HEK293 (cell line): ENCODE measurements at regions not wholly inside any gene's neighbourhood (a gene's known extent, or its start where the extent isn't known, plus 50 kb on each side); places are given as distances from the start of the nearest gene placed in this dataset.

Source experiments
- CTCF ChIA-PET: fragments of 350-600 bp; formaldehyde crosslinking; extraction: SDS; loops from one replicate; lab custom pipeline; 2021; ENCODE audit warnings: antibody characterized with exemption; lab: Yijun Ruan, JAX
- POLR2A ChIA-PET: fragments of 300-600 bp; formaldehyde crosslinking; extraction: SDS; loops from one replicate; lab custom pipeline; 2020; ENCODE audit warnings: antibody characterized with exemption, inconsistent platforms; lab: Yijun Ruan, JAX
- H3K27ac ChIP-seq: fragments of 200-500 bp; sonication (Bioruptor generic); 2 replicates; pipeline ENCODE4 v1.5.1; 2014; ENCODE audit warnings: low read depth, low read length, control low read depth, inconsistent platforms; ENCODE audit errors: extremely low read depth
- H3K36me3 ChIP-seq, 2 experiments: fragments of 200-500 bp in 1 of 2; sonication (Bioruptor generic) in 1 of 2; 1 replicate in 1 of 2; 2 replicates in 1 of 2; pipeline ENCODE4 v1.5.1; 2014 to 2017; ENCODE audit warnings: inconsistent platforms in 2 of 2, low read length in 2 of 2; ENCODE audit not compliant: control insufficient read depth in 2 of 2, insufficient read depth in 1 of 2
- H3K4me1 ChIP-seq: fragments of 200-500 bp; sonication (Bioruptor generic); 2 replicates; pipeline ENCODE4 v1.5.1; 2014; ENCODE audit warnings: mild to moderate bottlenecking, low read length, inconsistent platforms; ENCODE audit not compliant: control insufficient read depth, insufficient read depth
- H3K4me3 ChIP-seq: 2 replicates; pipeline ENCODE4 v1.5.1; 2011; ENCODE audit warnings: low read depth, mild to moderate bottlenecking, control low read depth, low read length, moderate library complexity
- H3K9me3 ChIP-seq: fragments of 200-500 bp; sonication (Bioruptor generic); 2 replicates; pipeline ENCODE4 v1.5.1; 2014; ENCODE audit warnings: low read depth, low read length, inconsistent platforms; ENCODE audit not compliant: control insufficient read depth, insufficient read depth
- GFI1B ChIP-seq: fragments of 450-650 bp; formaldehyde crosslinking; IDR thresholded peaks from 2 replicates; pipeline ENCODE4 v1.5.1; 2016; ENCODE audit warnings: missing biosample characterization, missing genetic modification characterization
- GLI2 ChIP-seq: fragments of 450-650 bp; formaldehyde crosslinking; IDR thresholded peaks from 2 replicates; pipeline ENCODE4; 2017; ENCODE audit warnings: missing biosample characterization, missing genetic modification characterization, low read depth, borderline replicate concordance
- GLIS1 ChIP-seq: fragments of 450-650 bp; formaldehyde crosslinking; IDR thresholded peaks from 2 replicates; pipeline ENCODE4 v1.5.1; 2016; ENCODE audit warnings: missing biosample characterization, missing genetic modification characterization
- IKZF3 ChIP-seq: fragments of 450-650 bp; IDR thresholded peaks from 2 replicates; pipeline ENCODE4 v1.5.0; 2018; ENCODE audit warnings: missing biosample characterization, mild to moderate bottlenecking, missing genetic modification characterization, moderate library complexity
- KLF7 ChIP-seq: fragments of 450-650 bp; formaldehyde crosslinking; IDR thresholded peaks from 2 replicates; pipeline ENCODE4 v1.5.1; 2016; ENCODE audit warnings: missing biosample characterization, missing genetic modification characterization, borderline replicate concordance
- SP3 ChIP-seq: fragments of 450-650 bp; formaldehyde crosslinking; IDR thresholded peaks from 2 replicates; pipeline ENCODE4 v1.5.1; 2016; ENCODE audit warnings: missing biosample characterization, missing genetic modification characterization
- ZBTB7A ChIP-seq: fragments of 450-650 bp; formaldehyde crosslinking; IDR thresholded peaks from 2 replicates; pipeline ENCODE4 v1.5.1; 2016; ENCODE audit warnings: low read depth, missing biosample characterization, missing genetic modification characterization
- ZNF10 ChIP-seq: fragments of 450-650 bp; formaldehyde crosslinking; IDR thresholded peaks from 2 replicates; pipeline ENCODE4 v1.5.1; 2017; ENCODE audit warnings: missing biosample characterization, missing genetic modification characterization
- ZNF112 ChIP-seq: fragments of 450-650 bp; formaldehyde crosslinking; IDR thresholded peaks from 2 replicates; pipeline ENCODE4 v1.5.0; 2017; ENCODE audit warnings: missing biosample characterization, missing genetic modification characterization
- ZNF16 ChIP-seq: fragments of 450-650 bp; formaldehyde crosslinking; IDR thresholded peaks from 2 replicates; pipeline ENCODE4 v1.5.1; 2016; ENCODE audit warnings: low read depth, missing biosample characterization, missing genetic modification characterization
- ZNF2 ChIP-seq: fragments of 450-650 bp; formaldehyde crosslinking; IDR thresholded peaks from 2 replicates; pipeline ENCODE4 v1.5.1; 2016; ENCODE audit warnings: missing biosample characterization, missing genetic modification characterization
- ZNF23 ChIP-seq: fragments of 450-650 bp; formaldehyde crosslinking; IDR thresholded peaks from 2 replicates; pipeline ENCODE4 v1.5.1; 2016; ENCODE audit warnings: missing biosample characterization, missing genetic modification characterization, borderline replicate concordance
- ZNF391 ChIP-seq: fragments of 450-650 bp; formaldehyde crosslinking; IDR thresholded peaks from 2 replicates; pipeline ENCODE4 v1.5.1; 2016; ENCODE audit warnings: low read depth, missing biosample characterization, missing genetic modification characterization, borderline replicate concordance
- ZNF404 ChIP-seq: fragments of 450-650 bp; formaldehyde crosslinking; IDR thresholded peaks from 2 replicates; pipeline ENCODE4 v1.5.1; 2017; ENCODE audit warnings: missing biosample characterization, missing genetic modification characterization
- ZNF416 ChIP-seq: fragments of 450-650 bp; formaldehyde crosslinking; IDR thresholded peaks from 2 replicates; pipeline ENCODE4 v1.5.1; 2016; ENCODE audit warnings: missing biosample characterization, missing genetic modification characterization
- ZNF501 ChIP-seq: fragments of 450-650 bp; formaldehyde crosslinking; IDR thresholded peaks from 2 replicates; pipeline ENCODE4 v1.5.1; 2016; ENCODE audit warnings: missing biosample characterization, missing genetic modification characterization
- ZNF530 ChIP-seq: fragments of 450-650 bp; formaldehyde crosslinking; IDR thresholded peaks from 2 replicates; pipeline ENCODE4 v1.5.1; 2016; ENCODE audit warnings: low read depth, missing biosample characterization, missing genetic modification characterization
- ZNF792 ChIP-seq: fragments of 450-650 bp; formaldehyde crosslinking; IDR thresholded peaks from 2 replicates; pipeline ENCODE4 v1.5.1; 2016; ENCODE audit warnings: missing biosample characterization, missing genetic modification characterization
- TF ChIP-seq, protein P1 (sequence below): fragments of 450-650 bp; formaldehyde crosslinking; IDR thresholded peaks from 2 replicates; pipeline ENCODE4 v1.5.1; 2016; ENCODE audit warnings: missing biosample characterization, missing genetic modification characterization
- TF ChIP-seq, protein P2 (sequence below): fragments of 450-650 bp; formaldehyde crosslinking; optimal IDR thresholded peaks from 2 replicates; pipeline ENCODE3; 2016; ENCODE audit warnings: missing biosample characterization, mild to moderate bottlenecking, missing genetic modification characterization
- TF ChIP-seq, protein P3 (sequence below): sonication (generic); formaldehyde crosslinking; IDR thresholded peaks from 2 replicates; pipeline ENCODE4 v1.8.1; 2022; ENCODE audit warnings: mild to moderate bottlenecking, moderate library complexity, missing genetic modification reagents
- TF ChIP-seq, protein P4 (sequence below): fragments of 450-650 bp; formaldehyde crosslinking; IDR thresholded peaks from 2 replicates; pipeline ENCODE4 v1.5.1; 2016; ENCODE audit warnings: missing biosample characterization, missing genetic modification characterization

DNA sequence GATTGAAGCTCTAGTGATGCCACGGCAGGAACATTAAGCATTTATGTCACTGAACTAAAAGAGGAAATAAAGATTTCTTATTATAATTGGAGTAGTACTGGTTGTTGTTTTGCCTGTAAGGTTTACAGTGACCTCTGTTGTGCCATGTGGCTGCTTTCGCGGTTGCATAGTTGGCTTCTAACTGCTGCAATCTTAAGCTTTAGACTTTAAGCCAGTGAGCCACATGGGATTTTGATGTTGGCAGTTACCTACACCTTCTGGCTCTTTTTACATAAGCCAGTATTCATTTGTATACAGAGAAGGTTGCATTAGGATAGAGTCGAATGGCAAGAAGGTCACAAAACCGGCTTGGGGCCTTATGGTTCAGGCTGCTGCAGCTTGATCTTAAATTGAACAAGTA lies 1311.6 kb downstream of the RAPGEF2 start (continued):
- TF ChIP-seq, protein P1, sequence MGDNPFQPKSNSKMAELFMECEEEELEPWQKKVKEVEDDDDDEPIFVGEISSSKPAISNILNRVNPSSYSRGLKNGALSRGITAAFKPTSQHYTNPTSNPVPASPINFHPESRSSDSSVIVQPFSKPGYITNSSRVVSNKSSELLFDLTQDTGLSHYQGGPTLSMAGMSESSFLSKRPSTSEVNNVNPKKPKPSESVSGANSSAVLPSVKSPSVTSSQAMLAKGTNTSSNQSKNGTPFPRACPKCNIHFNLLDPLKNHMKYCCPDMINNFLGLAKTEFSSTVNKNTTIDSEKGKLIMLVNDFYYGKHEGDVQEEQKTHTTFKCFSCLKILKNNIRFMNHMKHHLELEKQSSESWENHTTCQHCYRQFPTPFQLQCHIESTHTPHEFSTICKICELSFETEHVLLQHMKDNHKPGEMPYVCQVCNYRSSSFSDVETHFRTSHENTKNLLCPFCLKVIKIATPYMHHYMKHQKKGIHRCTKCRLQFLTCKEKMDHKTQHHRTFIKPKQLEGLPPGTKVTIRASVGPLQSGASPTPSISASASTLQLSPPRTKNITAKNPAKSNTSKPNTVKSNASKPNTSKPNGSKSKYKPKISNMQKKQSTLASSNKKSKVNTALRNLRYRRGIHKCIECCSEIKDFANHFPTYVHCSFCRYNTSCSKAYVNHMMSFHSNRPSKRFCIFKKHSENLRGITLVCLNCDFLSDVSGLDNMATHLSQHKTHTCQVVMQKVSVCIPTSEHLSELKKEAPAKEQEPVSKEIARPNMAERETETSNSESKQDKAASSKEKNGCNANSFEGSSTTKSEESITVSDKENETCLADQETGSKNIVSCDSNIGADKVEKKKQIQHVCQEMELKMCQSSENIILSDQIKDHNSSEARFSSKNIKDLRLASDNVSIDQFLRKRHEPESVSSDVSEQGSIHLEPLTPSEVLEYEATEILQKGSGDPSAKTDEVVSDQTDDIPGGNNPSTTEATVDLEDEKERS (tag by site-specific recombination): no peak

DNA sequence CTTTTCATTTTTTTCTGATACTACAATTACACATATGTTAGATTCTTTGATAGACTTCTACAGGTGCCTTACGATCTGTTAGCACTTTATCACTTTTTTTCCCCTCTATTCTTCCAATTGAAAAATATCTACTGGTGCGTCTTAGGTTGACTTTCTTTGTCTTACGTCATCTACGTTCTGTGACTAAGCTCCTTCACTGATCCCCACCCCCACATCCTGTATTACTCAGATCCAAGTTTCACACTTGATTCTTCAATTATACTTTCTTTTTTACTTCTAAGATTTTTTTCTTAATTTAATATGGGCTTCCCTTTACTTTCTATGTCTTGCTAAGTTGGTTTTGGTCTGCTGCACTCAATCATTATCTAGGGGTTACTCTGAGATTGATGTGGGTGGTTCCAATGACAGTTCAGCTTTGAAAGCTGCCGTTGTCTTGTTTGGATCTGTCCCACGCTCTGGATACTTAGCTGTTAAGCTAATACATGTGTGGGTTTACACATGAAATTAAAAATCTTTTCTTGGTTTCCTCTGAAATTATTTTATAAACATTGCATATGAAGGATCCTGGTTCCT lies 1321.1 kb downstream of the RAPGEF2 start:
- no peaks in the 10 kb centered on the region for H3K36me3 ChIP-seq
- no peaks in the 10 kb centered on the region for H3K4me1 ChIP-seq
- CTCF ChIA-PET: no interaction called here
- no peak overlapping the region for H3K4me3 ChIP-seq
- no peaks in the 10 kb centered on the region for H3K9me3 ChIP-seq
- POLR2A ChIA-PET: no interaction called here
- no peak for TF ChIP-seq ZNF416 (tag by site-specific recombination)
- no peak for TF ChIP-seq ZNF23 (tag by site-specific recombination)
- TF ChIP-seq GLI2 (tag by site-specific recombination): no peak
- no peak for TF ChIP-seq ZNF530 (tag by site-specific recombination)
- TF ChIP-seq, protein P2, sequence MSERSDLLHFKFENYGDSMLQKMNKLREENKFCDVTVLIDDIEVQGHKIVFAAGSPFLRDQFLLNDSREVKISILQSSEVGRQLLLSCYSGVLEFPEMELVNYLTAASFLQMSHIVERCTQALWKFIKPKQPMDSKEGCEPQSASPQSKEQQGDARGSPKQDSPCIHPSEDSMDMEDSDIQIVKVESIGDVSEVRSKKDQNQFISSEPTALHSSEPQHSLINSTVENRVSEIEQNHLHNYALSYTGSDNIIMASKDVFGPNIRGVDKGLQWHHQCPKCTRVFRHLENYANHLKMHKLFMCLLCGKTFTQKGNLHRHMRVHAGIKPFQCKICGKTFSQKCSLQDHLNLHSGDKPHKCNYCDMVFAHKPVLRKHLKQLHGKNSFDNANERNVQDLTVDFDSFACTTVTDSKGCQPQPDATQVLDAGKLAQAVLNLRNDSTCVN (tag by site-specific recombination): no peak
- no peak overlapping the region for H3K27ac ChIP-seq

DNA sequence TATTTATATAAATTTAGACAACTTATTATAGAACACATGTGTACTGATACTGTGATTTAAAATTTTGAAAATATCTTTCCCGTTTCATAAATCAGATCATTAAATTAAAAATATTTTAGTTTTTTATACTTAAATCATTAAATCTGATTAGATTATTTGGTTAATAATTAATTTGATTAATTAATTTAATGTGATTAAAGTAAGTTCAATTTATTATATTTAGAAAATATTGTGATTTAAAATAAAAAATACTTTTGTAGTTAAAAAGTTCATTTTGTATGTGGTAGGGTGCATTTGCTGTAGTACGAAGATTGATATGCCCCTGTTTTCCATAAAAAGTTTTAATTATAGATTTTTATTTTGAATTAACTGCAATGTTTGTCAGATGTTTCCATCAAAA lies 1323.4 kb downstream of the RAPGEF2 start:
- Histone ChIP-seq H3K27ac (no peak overlapping the region), H3K4me3 (no peak overlapping the region), H3K4me1 (no peaks in the 10 kb centered on the region), H3K36me3 (no peaks in the 10 kb centered on the region), H3K9me3 (no peaks in the 10 kb centered on the region)
- POLR2A ChIA-PET: no interaction called here
- CTCF ChIA-PET: no interaction called here
- TF ChIP-seq ZNF2 (no peak), ZNF16 (no peak), ZNF23 (tag by site-specific recombination) (no peak), IKZF3 (tag by site-specific recombination) (no peak), GLIS1 (tag by site-specific recombination) (no peak), ZNF501 (tag by site-specific recombination) (no peak), ZNF792 (tag by site-specific recombination) (no peak), SP3 (no peak), ZNF10 (tag by site-specific recombination) (no peak), KLF7 (tag by site-specific recombination) (no peak), ZBTB7A (no peak), ZNF404 (tag by site-specific recombination) (no peak), ZNF112 (tag by site-specific recombination) (no peak), GFI1B (no peak), ZNF391 (tag by site-specific recombination) (no peak)
- TF ChIP-seq, protein P3, sequence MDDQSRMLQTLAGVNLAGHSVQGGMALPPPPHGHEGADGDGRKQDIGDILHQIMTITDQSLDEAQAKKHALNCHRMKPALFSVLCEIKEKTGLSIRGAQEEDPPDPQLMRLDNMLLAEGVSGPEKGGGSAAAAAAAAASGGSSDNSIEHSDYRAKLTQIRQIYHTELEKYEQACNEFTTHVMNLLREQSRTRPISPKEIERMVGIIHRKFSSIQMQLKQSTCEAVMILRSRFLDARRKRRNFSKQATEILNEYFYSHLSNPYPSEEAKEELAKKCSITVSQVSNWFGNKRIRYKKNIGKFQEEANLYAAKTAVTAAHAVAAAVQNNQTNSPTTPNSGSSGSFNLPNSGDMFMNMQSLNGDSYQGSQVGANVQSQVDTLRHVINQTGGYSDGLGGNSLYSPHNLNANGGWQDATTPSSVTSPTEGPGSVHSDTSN (CRISPR knock-in tag): no peak
- TF ChIP-seq, protein P4, sequence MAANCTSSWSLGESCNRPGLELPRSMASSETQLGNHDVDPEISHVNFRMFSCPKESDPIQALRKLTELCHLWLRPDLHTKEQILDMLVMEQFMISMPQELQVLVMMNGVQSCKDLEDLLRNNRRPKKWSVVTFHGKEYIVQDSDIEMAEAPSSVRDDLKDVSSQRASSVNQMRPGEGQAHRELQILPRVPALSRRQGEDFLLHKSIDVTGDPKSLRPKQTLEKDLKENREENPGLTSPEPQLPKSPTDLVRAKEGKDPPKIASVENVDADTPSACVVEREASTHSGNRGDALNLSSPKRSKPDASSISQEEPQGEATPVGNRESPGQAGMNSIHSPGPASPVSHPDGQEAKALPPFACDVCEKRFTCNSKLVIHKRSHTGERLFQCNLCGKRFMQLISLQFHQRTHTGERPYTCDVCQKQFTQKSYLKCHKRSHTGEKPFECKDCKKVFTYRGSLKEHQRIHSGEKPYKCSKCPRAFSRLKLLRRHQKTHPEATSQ (tag by site-specific recombination): no peak
